Hippocampal formation (tissue), 2 donors: ENCODE measurements at regions not wholly inside any gene's neighbourhood (a gene's known extent, or its start where the extent isn't known, plus 50 kb on each side); places are given as distances from the start of the nearest gene placed in this dataset.
"Not testable (repeated sequence)": the region's sequence is repeated elsewhere in the genome, so short reads cannot be mapped to it uniquely, and the experiment has no call there.

Source experiments
- DNase-seq, 2 donors: peaks; one replicate each; lab custom pipeline; 2025; lab: John Stamatoyannopoulos, UW

GRCh38 chr17:77838748-77839697 is 119.5 kb upstream of the TNRC6C start:
- no peak for DNase-seq

GRCh38 chr17:77839698-77840512 is 118.6 kb upstream of the TNRC6C start:
- no peak for DNase-seq

- DNase-seq = no peak
These were observed 117.9 kb upstream of the TNRC6C start for GRCh38 chr17:77840513-77841165.

DNA sequence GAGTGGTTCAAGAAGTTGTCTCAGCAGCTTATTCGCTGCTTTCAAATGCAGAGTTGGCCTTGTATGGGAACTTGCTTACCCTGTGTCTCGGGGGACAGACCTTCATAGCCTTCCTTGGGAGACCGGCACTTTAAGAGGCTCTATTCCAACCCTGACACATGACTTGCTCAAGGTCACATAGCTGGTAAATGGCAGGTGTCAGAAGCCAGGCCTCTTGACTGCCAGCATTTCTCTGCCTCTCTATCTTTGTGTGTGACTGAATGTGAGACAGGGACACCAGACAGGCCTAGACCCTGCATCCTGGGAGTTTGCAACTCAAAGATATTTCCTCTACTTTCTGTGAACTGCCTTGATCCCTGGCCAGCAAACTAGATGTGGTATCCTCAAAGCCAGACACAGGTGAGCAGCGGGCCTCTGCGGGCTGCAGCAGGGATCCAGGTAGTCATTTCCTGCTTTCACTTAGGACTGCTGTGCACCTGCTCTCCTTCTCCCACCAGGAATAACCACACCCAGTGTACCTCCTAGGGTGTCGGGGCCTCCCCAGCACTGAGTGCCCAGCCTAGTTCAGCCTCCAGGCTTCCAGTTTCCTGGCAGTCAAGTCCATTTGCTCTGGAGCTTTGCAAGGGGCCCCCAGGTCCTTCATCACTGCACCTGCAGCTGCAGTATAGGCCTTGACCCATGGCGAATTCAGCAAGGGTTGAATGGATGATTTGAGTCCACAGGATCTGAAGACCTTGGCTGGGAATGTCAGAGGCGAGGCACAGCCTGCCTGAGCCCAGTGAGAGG is 116.6 kb upstream of the TNRC6C start:
- DNase-seq = no peak

DNA sequence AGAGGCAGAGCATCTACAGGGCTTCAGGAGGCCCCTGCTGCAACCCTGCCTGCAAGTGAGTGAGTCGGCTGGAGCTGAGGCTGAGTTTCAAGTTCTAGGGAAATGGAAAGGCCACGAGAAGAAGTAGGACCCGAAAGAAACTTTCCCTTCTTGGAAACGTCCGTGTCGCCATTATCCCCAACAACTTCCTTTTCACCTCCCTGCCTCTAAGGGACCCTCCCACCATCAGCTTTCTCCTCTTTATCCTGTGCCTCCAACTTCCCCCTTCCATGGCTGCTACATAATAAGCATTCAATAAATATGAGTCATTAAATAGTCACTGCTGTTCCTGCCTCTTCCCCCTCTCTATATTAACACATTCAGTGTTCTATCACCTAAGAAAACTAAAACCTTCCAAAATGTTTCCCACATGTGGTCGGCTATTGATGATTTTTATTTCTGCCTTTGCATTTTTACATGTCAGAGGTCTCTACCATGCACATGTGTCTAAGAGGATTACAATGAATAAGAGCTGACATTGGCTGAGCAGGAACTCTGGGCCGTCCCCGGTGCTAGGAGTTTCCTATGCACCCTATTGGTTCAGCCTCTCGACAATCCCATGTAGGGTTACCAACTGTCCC is 115.9 kb upstream of the TNRC6C start:
- DNase-seq = no peak

GRCh38 chr17:77843255-77843895 is 115.1 kb upstream of the TNRC6C start:
- DNase-seq = not testable (repeated sequence)

DNA sequence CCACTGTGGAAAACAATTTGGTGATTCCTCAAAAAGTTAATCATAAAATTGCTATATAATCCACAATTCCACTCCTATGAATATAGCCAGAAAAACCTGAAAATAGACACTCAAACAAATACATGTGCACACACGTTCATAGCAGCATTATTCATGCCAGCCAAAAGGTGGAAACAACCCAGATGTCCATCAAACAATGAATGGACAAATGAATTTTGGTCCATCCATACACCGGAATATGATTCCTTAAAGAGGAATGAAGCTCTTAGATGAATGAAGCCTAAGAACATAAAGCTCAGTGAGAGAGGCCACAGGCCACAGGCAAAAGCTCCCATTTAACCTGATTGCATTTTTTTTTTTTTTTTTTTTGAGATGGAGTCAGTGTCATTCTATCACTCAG is 114.6 kb upstream of the TNRC6C start:
- DNase-seq = no peak

DNA sequence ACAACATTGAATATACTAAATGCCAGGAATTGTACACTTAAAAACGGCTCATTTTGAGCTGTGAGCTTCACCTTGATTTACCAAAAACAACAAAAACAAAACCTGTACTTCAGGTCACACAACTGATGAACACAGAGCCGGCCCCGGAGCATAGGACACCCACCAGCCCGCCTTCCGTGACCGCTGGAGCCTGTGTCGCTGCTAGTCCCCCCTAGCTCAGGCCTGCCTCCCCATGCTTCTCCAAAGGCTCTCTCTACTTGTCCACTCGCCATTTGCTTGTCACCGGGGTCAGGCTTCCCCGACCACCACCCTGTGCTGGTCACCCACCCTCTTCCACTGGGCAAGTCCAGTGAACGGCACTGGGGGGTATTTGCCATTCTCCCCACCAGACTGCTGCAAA is 113.8 kb upstream of the TNRC6C start:
- no peak for DNase-seq

DNA sequence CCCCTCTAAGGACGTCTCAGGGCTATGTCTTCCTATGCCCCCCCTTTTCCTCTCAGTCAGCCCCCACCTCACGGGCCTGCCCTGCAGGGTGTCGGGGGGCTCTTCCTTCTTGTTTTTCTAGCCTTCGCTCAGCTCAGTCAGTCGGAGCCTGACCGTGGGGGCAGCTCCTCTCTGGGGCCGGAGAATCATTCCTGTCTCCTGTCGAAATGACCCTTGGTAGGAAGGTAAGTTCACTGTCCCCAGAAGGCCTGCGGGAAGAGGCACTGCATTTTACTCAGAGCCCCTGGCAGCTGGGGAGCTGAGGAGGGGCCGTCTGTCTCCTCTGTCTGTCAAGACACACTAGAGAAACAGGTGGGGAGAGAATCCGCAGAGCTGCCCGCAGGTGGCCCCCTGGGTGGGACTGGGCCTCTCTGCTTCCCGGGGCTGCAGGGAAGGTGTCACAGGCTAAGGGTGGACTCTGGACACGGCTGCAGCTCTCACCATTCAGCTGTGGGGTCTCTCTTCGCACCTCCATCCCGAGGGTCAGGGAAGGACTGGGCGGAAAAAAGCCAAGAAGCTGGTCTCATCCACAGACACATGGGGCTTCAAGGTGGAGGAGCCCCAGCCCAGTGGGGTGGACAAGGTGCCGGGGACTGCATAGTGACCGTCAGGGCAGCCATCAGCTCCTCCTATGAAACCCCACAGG is 112.8 kb upstream of the TNRC6C start:
- DNase-seq = no peak

DNA sequence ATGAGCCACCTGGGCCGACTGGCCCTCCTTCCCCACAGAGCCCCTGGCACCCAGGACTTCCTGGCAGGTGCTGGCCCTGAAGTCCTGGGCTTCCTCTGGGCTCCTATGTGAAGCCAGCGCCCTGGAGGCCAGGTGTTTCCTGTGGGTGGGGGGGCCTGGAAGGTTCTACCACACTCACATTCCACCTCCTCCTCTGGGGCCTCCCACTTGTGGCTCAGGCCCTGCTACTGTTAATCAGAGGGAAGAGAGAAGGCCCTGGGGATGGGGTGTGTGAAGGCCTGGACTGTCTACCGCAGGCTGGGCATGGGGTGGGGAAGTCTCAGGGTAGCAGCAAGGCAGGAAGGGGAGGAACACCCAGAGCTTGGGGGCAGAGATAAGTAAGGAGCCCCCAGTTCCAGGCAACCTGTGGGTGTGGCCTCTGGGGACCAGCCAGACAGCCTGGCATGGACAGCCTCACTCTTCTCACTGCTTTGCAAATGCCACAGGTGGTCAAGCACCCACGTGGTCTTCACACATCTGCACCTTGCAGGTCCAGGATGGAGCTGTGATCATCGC is 111.9 kb upstream of the TNRC6C start:
- DNase-seq = no peak

DNA sequence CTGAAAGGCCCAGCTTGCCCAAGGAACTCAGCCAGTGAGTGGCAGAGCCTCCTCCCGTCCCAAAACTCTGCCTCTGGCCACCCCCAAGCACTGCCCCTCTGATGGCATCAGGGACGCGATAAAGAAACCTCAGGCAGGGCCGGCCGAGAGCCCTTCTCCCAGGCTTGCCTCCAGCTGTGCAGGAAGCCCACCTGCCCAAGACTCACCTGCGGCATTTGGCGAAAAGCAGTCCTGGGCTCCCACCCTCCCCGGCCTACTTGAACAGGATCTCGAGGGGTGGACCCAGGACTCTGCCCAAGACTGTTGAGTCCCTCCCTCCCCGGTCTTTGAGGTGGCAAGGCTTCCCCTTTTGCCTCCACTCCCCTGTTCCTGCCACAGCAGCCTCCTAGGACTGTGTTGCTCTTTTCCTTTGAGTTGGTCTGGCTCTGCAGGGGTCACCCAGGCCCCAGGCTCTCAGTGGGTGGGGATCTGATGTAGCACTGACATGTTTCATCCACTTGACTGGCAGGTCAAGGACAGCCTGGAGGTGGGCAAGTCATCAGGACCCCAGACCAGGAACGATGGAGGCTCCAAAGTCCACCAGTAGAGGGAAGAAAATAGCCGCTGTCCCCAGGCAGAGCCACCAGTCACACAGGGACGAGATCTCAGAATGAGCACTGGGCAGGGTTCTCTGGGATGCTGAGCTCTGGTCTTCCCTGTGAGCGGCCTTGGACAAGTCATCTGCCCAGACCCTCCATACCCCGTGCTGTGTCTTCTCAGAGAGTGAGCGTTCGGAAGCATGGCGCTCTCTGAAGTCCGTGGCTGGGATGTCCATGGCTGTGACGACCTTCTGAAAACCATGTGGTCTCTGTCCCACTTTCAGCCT is 111.0 kb upstream of the TNRC6C start:
- DNase-seq = no peak

DNA sequence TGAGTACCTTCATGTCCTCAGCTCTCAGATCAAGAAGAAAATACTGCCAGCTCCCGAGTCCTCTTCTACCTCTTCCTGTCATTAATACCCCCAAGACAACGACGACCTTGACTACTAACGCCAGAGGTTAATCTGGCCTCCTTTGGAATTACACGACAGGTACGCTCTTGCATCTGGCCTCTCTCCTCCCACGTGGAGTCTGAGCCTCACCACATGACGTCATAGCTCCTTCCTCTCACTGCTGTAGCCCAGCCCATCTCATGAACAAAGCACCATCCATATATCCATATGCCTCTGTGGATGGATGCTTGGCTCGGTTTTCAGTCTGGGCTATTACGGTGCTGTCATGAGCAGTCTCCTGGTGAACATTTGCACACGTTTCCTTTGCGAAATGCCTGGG is 110.2 kb upstream of the TNRC6C start:
- no peak for DNase-seq

DNA sequence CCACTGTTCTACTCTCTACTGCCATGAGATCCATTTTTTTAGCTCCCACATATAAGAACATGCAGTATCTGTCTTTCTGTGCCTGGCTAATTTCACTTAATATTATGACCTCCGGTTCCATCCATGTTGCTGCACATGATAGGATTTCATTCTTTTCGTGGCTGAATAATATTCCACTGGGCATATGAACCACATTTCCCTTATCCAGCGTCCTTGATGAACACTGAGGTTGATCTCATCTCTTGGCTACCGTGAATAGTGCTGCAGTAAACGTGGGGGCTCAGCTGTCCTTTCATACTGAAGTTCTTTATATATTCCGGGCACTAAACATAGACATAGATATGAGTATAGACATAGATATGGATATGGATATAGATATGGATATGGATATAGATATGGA is 109.3 kb upstream of the TNRC6C start:
- no peak for DNase-seq

DNA sequence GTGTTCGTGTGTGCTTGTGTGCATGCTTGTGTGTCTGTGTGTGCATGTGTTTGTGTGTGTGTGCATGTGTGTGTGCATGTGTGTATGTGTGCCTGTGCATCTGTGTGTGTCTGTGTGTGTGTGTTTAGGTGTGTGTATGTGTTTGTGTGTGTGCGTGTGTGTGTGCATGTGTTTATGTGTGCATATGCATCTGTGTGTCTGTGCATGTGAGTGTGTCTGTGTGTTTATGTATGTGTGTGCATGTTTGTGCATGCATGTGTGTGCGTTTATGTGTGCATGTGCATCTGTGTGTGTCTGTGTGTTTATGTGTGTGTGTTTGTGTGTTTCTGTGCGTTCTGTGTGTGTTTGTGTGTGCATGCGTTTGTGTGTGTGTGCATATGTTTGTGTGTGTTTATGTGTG is 106.6 kb upstream of the TNRC6C start:
- no peak for DNase-seq

- no peak for DNase-seq
These were observed 105.8 kb upstream of the TNRC6C start for GRCh38 chr17:77852731-77853130.

DNA sequence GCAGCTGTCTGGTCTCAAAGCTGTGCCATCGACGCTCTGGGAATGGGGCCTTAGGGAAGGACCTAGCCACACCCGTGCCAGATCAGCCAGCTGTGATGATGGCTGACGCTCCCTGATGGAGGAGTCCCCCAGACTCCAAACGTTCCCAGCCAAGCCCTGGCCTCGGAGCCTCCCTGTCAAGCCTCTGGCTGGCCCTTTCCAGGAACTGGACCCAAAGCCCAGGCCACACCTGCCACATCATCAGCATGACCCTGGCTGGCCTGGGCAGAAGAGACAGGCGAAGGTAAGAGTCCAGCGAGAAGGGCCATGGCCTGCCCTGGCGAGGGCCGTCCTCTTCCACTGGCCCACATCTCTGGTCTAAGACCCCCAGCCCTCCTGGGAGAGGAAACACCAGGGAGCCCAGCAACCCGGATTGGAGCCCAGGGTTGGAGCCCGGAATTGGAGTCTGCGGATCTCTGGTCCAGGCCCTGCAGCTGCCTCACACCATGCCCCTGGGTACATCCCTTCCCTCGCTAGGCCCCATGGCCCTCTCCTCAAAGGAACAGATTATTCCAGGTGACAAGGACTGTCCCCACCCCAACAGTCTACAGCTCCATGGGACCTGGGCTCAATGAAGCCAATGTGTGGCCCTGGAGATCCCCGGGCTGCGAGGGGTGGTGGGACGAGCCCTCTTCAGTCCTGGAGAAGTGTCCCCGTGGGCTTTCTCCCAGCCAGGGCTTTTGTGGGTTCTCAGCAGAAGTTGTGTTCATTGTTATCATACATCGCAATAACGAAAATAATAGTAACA is 105.1 kb upstream of the TNRC6C start:
- DNase-seq = no peak

- no peak for DNase-seq
These were observed 104.3 kb upstream of the TNRC6C start for GRCh38 chr17:77854083-77854758.
